GM23248 (cell line): ENCODE measurements at regions not wholly inside any gene's neighbourhood (a gene's known extent, or its start where the extent isn't known, plus 50 kb on each side); places are given as distances from the start of the nearest gene placed in this dataset.

Source experiments
- EZH2 ChIP-seq: fragments of 200-600 bp; sonication (generic); IDR thresholded peaks from 2 replicates; pipeline ENCODE4 v1.6.1; 2018; ENCODE audit warnings: antibody characterized with exemption, mild to moderate bottlenecking; ENCODE audit not compliant: insufficient read depth, poor library complexity, severe bottlenecking
- EZH2phosphoT487 ChIP-seq: fragments of 200-600 bp; sonication (generic); IDR thresholded peaks from 2 replicates; pipeline ENCODE4 v1.6.1; 2018; ENCODE audit warnings: antibody characterized with exemption, moderate library complexity, mild to moderate bottlenecking, low read depth; ENCODE audit not compliant: insufficient read depth

DNA sequence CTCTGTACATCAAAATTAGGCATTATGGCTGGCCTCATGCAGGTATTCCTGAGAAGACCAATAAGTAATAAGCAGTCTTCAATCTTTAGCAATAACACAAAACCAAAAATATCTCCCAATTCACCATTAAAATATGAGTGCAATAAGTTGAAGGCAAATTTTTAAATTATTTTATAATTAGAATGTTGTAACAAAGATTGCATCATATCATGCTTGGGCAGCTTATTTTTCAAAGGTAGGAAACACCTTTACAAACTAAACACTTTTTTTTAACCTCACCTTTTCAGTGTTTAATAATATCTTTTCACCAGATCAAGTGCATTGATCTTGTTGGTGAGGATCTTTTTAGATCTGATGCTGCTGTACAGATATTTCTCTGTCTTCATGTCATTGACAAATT is 592.9 kb upstream of the PITX2 start:
- TF ChIP-seq EZH2: no peak
- no peak for TF ChIP-seq EZH2phosphoT487
